H1 (cell line): ENCODE measurements at regions not wholly inside any gene's neighbourhood (a gene's known extent, or its start where the extent isn't known, plus 50 kb on each side); places are given as distances from the start of the nearest gene placed in this dataset.

Experiments used
- ASH2L ChIP-seq: fragments of 200-600, 300-600 bp; sonication (generic); IDR thresholded peaks from one replicate; pipeline ENCODE4 v1.7.1; 2017; ENCODE audit warnings: low read length
- BRCA1 ChIP-seq: IDR thresholded peaks from 2 replicates; pipeline ENCODE4 v1.6.1; 2012; ENCODE audit warnings: low read depth, low read length, improper control_type of control experiment
- NANOG ChIP-seq: IDR thresholded peaks from 2 replicates; pipeline ENCODE4 v1.6.1; 2011; ENCODE audit warnings: low read length, low read depth, mild to moderate bottlenecking, inconsistent platforms; ENCODE audit not compliant: insufficient read depth, poor library complexity, severe bottlenecking
- RAD21 ChIP-seq, 2 experiments: IDR thresholded peaks in 1 of 2; conservative IDR thresholded peaks in 1 of 2; 2 replicates each; pipeline ENCODE4 v1.6.1; 2011; ENCODE audit warnings: low read depth in 2 of 2, low read length in 2 of 2, improper control_type of control experiment in 1 of 2, inconsistent platforms in 1 of 2, mild to moderate bottlenecking in 1 of 2, moderate library complexity in 1 of 2
- RNF2 ChIP-seq: fragments of 200-900, 300-1000 bp; sonication (generic); IDR thresholded peaks from 2 replicates; pipeline ENCODE4 v1.7.1; 2016; ENCODE audit warnings: borderline replicate concordance, low read depth, mild to moderate bottlenecking, antibody characterized with exemption, low read length; ENCODE audit not compliant: poor library complexity, severe bottlenecking; ENCODE audit errors: missing control alignments
- SP1 ChIP-seq: IDR thresholded peaks from 2 replicates; pipeline ENCODE4 v1.6.1; 2011; ENCODE audit warnings: low read depth, low read length
- SP2 ChIP-seq: IDR thresholded peaks from 2 replicates; pipeline ENCODE4 v1.6.1; 2012; ENCODE audit warnings: mild to moderate bottlenecking, low read length, inconsistent platforms
- TF ChIP-seq, protein P1 (sequence below): fragments of 300-600 bp; sonication (generic); IDR thresholded peaks from 2 replicates; pipeline ENCODE4 v1.7.1; 2012; ENCODE audit warnings: low read length, moderate library complexity, mild to moderate bottlenecking, inconsistent platforms; ENCODE audit not compliant: insufficient replicate concordance
- TF ChIP-seq, protein P2 (sequence below): IDR thresholded peaks from 2 replicates; pipeline ENCODE4 v1.6.1; 2012; ENCODE audit warnings: inconsistent platforms
- TF ChIP-seq, protein P3 (sequence below): IDR thresholded peaks from 2 replicates; pipeline ENCODE4 v1.6.1; 2011; ENCODE audit warnings: low read depth, mild to moderate bottlenecking, low read length; ENCODE audit not compliant: insufficient read depth

DNA sequence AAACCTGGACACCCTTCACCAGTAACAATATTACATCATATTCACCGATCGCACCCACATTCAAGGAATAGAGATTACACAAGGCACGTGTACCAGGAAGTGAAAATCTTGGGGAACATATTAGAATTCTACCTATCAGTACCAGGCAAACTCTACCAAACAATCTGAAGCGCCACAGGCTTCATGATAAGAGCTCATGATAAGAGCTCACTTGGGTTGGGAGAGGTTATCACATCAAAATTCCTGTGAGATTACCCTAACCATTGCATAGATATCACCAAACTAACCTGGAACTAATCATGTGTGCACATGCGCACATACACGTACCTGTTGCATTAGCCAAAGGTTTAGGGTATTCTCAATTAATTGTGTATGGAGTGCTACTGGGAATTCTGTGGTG lies 1861.3 kb downstream of the PCDH9 start (continued):
- TF ChIP-seq, protein P1, sequence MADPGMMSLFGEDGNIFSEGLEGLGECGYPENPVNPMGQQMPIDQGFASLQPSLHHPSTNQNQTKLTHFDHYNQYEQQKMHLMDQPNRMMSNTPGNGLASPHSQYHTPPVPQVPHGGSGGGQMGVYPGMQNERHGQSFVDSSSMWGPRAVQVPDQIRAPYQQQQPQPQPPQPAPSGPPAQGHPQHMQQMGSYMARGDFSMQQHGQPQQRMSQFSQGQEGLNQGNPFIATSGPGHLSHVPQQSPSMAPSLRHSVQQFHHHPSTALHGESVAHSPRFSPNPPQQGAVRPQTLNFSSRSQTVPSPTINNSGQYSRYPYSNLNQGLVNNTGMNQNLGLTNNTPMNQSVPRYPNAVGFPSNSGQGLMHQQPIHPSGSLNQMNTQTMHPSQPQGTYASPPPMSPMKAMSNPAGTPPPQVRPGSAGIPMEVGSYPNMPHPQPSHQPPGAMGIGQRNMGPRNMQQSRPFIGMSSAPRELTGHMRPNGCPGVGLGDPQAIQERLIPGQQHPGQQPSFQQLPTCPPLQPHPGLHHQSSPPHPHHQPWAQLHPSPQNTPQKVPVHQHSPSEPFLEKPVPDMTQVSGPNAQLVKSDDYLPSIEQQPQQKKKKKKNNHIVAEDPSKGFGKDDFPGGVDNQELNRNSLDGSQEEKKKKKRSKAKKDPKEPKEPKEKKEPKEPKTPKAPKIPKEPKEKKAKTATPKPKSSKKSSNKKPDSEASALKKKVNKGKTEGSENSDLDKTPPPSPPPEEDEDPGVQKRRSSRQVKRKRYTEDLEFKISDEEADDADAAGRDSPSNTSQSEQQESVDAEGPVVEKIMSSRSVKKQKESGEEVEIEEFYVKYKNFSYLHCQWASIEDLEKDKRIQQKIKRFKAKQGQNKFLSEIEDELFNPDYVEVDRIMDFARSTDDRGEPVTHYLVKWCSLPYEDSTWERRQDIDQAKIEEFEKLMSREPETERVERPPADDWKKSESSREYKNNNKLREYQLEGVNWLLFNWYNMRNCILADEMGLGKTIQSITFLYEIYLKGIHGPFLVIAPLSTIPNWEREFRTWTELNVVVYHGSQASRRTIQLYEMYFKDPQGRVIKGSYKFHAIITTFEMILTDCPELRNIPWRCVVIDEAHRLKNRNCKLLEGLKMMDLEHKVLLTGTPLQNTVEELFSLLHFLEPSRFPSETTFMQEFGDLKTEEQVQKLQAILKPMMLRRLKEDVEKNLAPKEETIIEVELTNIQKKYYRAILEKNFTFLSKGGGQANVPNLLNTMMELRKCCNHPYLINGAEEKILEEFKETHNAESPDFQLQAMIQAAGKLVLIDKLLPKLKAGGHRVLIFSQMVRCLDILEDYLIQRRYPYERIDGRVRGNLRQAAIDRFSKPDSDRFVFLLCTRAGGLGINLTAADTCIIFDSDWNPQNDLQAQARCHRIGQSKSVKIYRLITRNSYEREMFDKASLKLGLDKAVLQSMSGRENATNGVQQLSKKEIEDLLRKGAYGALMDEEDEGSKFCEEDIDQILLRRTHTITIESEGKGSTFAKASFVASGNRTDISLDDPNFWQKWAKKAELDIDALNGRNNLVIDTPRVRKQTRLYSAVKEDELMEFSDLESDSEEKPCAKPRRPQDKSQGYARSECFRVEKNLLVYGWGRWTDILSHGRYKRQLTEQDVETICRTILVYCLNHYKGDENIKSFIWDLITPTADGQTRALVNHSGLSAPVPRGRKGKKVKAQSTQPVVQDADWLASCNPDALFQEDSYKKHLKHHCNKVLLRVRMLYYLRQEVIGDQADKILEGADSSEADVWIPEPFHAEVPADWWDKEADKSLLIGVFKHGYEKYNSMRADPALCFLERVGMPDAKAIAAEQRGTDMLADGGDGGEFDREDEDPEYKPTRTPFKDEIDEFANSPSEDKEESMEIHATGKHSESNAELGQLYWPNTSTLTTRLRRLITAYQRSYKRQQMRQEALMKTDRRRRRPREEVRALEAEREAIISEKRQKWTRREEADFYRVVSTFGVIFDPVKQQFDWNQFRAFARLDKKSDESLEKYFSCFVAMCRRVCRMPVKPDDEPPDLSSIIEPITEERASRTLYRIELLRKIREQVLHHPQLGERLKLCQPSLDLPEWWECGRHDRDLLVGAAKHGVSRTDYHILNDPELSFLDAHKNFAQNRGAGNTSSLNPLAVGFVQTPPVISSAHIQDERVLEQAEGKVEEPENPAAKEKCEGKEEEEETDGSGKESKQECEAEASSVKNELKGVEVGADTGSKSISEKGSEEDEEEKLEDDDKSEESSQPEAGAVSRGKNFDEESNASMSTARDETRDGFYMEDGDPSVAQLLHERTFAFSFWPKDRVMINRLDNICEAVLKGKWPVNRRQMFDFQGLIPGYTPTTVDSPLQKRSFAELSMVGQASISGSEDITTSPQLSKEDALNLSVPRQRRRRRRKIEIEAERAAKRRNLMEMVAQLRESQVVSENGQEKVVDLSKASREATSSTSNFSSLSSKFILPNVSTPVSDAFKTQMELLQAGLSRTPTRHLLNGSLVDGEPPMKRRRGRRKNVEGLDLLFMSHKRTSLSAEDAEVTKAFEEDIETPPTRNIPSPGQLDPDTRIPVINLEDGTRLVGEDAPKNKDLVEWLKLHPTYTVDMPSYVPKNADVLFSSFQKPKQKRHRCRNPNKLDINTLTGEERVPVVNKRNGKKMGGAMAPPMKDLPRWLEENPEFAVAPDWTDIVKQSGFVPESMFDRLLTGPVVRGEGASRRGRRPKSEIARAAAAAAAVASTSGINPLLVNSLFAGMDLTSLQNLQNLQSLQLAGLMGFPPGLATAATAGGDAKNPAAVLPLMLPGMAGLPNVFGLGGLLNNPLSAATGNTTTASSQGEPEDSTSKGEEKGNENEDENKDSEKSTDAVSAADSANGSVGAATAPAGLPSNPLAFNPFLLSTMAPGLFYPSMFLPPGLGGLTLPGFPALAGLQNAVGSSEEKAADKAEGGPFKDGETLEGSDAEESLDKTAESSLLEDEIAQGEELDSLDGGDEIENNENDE = no peak
- TF ChIP-seq, protein P2, sequence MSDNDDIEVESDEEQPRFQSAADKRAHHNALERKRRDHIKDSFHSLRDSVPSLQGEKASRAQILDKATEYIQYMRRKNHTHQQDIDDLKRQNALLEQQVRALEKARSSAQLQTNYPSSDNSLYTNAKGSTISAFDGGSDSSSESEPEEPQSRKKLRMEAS = no peak
- TF ChIP-seq SP2 = no peak
- no peak for TF ChIP-seq RNF2
- TF ChIP-seq SP1 = no peak
- TF ChIP-seq ASH2L = no peak
- TF ChIP-seq, protein P3, sequence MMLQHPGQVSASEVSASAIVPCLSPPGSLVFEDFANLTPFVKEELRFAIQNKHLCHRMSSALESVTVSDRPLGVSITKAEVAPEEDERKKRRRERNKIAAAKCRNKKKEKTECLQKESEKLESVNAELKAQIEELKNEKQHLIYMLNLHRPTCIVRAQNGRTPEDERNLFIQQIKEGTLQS = no peak
- TF ChIP-seq RAD21 (IDR thresholded peaks at IDR 0.05 in 1 of 2, conservative IDR thresholded peaks at IDR 0.05 in 1 of 2; ENCODE audit: low read depth in 2 of 2, low read length in 2 of 2) = no peak
- no peak for TF ChIP-seq BRCA1
- TF ChIP-seq NANOG = no peak
